Activated T-cell treated with anti-CD3 and anti-CD28 coated beads for 1 hour (primary cell): ENCODE measurements at regions not wholly inside any gene's neighbourhood (a gene's known extent, or its start where the extent isn't known, plus 50 kb on each side); places are given as distances from the start of the nearest gene placed in this dataset.
A peak's percentile ranks its signal among the peaks of the same experiment; 100 is the strongest.
"Not testable (repeated sequence)": the region's sequence is repeated elsewhere in the genome, so short reads cannot be mapped to it uniquely, and the experiment has no call there.

ENCODE experiments used
- DNase-seq: peaks from one replicate; pipeline ENCODE4 v3.0.0-alpha.2; 2020; ENCODE audit warnings: low read depth

GRCh38 chr3:152151877-152152765 is 116.6 kb upstream of the MBNL1 start:
- DNase-seq, result not testable (repeated sequence)

- not testable (repeated sequence) for DNase-seq
These were observed 115.6 kb upstream of the MBNL1 start for GRCh38 chr3:152153115-152153514.

DNA sequence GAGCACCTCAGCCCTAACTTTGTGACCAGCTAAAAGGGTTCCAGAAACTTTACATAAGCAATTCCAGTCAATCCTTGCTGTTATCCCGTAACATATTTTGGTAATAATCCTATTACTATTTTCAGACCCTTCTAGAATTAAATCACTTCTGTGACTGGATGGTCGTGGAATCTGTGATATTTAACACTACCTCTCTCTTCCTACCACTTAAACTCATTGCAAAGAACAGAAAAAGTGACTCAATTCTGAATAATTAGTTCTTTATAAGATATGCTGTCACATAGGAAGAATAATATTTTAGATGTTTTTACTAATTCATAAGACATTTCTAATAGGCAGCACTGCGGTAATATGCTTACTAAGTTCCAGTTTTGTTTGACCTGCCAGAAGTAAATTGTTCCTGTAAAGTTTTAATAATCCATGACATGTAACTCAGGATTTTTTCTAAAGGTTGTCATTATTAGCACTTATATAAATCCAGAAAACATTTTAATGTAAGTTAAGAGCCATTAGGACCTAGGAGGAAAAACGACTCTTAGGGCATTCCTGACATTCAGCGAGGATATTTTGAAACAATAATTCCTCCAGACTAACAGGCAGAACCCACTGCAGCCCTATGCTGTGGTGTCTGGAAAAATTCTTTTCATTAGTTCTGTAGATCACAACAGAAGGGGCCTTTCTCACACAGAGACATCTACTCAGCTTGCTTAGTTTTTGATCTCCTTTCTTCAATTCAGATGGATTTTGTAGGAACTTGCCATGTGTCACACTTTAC is 113.3 kb upstream of the MBNL1 start:
- no peak for DNase-seq

GRCh38 chr3:152156880-152157279 is 111.8 kb upstream of the MBNL1 start:
- DNase-seq, result no peak

- DNase-seq, result no peak
These were observed 111.4 kb upstream of the MBNL1 start for GRCh38 chr3:152157337-152157736.

GRCh38 chr3:152159328-152159727 is 109.4 kb upstream of the MBNL1 start:
- no peak for DNase-seq

- DNase-seq, result no peak
These were observed 108.2 kb upstream of the MBNL1 start for GRCh38 chr3:152160350-152161011.

GRCh38 chr3:152172460-152172859 is 96.3 kb upstream of the MBNL1 start:
- DNase-seq, result no peak

DNA sequence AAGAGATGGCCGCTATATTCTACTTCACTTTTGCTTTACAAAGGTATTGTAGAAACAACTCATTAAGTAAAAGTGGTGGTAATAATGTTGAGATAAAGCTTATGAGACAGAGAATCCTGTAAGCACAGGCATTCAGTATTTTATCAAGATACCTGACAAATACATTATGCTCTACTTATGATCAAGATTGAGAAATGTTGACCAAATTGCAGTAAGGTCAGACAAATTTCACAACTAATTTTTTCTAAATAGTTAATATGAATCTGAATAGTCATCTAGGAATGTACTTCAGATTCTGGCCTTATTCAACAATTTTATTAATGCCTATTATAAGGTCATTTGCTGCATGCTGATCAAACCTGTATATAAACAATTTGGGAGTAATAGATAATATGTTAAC is 95.1 kb upstream of the MBNL1 start:
- no peak for DNase-seq

GRCh38 chr3:152174876-152175527 is 93.7 kb upstream of the MBNL1 start:
- no peak for DNase-seq

DNA sequence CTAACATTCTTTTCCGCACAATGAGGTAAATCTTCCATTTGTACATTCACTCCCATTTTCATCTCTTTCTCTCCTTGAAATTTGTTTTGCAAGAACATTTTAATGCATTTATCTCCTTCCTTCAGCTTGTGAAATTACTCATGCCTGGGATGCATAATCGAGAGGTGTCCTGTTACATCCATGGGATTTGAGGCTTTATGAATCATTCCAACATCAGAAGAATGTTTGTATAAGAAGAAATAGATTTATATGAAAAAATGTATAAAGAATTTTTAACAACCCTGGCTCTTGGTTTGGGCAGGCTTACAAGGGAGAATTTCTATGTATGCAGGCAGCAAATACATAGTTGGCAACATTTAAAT is 93.2 kb upstream of the MBNL1 start:
- DNase-seq, result no peak

DNA sequence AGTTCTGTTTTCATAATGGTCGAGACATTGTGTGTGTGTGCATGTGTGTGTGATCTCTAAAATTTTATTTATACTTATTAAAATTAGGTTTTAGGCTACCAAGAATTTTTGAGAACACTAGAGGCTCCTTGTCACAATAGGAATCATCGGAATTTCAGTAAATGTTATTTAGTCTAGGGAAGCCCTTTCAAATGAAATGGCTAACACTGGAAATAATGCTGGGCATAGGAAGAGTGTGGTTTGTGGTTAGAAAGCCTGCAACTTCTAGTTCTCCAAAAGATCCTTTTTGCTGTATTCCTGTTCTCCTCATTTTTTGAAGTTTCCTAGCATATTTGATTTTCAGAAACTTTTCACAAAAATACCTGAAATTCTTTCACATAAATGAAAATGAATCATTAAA is 92.5 kb upstream of the MBNL1 start:
- no peak for DNase-seq

DNA sequence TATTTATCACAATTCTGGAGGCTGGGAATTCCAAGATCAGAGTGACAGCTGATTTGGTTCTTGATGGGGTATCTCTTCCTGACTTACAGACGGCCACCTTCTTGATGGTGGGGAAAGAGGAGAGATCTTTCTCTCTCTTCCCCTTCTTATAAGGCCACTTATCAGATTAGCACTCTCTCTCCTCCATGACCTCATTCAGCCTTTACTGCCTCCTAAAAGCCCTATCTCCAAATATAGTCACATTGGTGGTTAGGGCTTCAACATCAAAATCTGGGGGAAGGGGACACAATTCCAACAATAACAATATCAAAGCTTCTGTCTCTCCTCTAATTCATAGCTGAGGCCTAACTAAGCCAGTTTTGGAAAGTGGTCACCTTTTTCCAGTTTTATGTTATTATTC is 91.7 kb upstream of the MBNL1 start:
- DNase-seq, result no peak

DNA sequence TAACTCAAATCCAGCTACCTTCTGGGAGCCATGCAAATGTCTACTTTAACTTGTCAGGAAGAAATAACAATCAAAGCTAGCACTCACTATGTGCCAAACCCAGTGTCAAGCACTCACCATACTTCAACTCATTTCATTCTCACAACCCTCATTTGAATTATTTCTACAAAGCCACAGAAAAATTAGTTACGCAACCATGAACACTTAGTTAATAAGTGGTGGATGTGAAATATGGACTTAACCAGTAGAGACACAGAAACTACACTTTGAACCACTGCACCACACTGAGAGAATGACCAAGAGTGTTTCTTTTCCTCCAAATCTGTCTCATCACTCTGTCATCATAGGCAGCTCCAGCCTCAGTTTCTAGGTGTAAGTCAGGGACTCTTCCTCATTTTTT is 91.0 kb upstream of the MBNL1 start:
- DNase-seq, result no peak

DNA sequence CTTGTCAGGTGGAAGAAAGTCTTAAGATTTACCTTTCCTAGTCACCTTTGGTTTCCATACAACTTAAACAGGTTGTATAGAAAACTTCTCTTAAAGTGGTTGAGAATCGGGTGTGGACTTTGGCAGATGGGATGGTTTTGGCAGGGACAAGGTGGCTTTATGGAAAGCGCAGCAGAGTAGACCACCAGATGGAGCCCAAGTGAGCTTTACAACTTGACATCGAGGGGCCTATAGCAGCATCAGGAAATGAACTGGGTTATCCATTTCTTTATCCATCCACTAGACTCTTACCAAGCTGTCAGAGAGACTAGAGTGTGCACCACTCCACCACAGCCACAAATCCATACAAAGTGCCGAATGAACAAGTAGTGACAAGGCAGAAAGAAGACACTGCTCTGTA is 85.3 kb upstream of the MBNL1 start:
- DNase-seq, result peak; percentile 36

GRCh38 chr3:152184971-152185686 is 83.6 kb upstream of the MBNL1 start:
- no peak for DNase-seq

DNA sequence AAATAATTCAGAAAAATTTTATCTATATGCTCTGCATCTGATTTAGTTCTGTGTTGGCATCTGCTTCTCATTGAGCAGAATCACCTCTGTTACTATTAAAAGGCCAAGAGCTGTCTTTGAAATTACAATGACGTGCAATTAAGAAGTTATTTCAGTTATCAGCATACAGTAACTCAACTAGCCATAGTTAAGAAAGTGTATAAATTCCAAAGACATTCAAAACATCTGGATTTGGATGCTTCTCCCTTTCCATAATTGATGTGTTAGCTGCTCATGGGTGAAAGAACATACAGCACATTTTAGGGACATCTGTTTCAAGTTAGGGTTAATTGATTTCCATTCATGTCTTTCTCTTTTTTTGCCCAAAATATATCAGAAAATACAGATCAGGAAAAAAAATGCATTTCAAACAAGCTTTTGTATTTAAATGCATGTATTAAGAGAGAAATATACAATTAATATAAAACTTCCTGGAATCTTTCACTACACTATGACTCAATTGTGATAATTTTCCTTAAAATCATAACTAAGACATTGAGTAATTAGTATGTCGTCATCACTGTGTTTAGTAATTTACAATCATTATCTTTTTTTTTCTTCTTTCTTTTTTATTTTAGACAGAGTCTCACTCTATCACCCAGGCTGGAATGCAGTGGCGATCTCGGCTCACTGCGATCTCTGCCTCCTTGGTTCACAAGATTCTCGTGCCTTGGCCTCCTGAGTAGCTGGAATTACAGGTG is 82.7 kb upstream of the MBNL1 start:
- DNase-seq, result no peak

- no peak for DNase-seq
These were observed 78.0 kb upstream of the MBNL1 start for GRCh38 chr3:152190636-152191183.

DNA sequence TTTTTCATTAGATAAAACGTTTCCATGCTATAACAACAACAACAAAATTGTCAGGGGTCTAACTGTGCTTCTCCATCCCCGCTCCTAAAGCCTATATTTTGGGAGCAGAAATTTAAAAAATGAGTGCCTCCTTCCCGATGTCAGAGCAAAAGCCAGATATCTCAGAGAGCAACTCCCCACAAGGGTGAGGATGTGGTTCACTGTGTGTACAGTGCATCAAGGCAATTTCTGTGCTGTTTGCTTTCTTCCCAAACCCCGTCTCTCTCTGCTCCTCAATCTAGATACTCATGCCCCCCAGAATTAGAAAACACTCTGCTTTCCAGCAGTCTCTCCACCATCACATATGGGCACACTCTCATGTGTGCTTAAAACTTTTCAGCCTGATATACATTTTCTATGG is 76.7 kb upstream of the MBNL1 start:
- DNase-seq, result no peak

DNA sequence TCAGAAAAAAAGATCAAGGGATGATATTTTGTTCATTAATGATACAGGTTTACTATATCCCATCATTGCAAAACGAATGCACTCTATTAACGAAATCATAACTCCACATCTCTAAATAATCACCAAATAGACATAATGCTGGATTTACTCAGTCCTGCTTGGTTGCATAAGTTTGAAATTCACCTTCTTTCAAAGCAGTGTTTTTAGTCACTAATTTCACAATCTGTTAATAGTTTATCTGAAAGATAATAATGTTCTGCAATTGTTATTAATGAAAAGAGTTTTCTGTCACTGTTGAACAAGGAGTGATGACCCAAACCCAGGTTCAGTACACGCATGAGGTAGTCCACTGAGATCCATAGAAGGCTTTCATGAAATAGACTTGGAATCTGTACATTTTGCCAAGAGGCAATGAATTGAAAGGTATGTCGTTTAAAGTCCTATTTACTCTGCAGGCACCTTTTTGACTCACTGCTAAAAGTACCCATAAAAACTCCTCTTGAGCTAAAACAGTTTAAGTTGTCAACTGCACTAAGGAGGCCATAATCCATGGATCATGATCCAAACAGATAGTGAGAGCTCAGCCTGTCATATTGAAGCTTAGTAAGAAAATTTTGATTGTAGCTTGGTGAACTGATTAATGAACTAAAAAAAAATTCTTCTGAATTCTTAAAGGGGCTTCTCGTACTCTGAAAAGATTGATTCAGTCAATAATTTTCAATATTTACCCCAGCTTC is 75.6 kb upstream of the MBNL1 start:
- no peak for DNase-seq
